ENCODE measurements at regions not wholly inside any gene's neighbourhood (a gene's known extent, or its start where the extent isn't known, plus 50 kb on each side); places are given as distances from the start of the nearest gene placed in this dataset.
"Not testable (repeated sequence)": the region's sequence is repeated elsewhere in the genome, so short reads cannot be mapped to it uniquely, and the experiment has no call there.

DNA sequence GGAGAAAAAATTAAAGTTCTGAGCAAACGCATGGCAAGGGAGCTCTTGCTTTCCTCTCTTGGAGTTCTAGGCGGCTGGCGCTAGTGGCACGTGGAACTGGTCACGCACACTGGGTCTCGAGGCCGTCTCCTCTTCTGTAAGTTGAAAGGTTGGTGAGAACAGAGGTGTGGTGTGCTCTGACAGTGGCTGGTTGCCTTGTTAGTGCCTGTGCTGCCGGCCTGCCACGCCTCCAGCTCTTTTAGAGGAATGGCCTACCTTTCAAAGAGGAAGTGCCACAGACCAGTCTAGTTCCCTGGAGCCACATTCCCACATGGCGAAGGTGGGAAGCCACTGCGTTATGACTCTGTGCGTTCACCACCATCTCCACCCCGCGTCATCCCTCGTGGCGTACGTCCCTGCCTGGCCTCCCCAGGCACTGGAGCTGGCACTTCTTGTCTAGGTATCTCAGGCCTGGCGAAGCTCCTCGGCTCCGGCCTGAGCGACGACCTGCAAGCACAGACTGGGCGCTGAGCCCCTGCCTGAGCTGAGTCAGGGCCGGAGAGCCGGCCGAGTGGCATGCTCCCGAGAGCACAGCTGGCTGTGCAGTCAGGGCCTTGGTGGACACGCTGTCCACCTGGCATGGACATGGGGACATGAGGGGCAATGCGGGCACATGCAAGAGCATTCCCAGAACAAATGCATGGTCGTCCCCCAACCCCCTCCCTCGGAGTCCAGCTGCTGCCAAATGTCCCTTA is 4453.1 kb upstream of the TPTE start:
- H3K27ac Mint-ChIP-seq (ENCODE audit: unreplicated experiment); H3K27me3 Mint-ChIP-seq (ENCODE audit: unreplicated experiment); DNase-seq (ENCODE audit: extremely low spot score, unreplicated experiment); H3K4me1 Mint-ChIP-seq (ENCODE audit: unreplicated experiment); H3K9me3 Mint-ChIP-seq (ENCODE audit: unreplicated experiment); H3K36me3 Mint-ChIP-seq (ENCODE audit: unreplicated experiment); H3K4me3 Mint-ChIP-seq (ENCODE audit: unreplicated experiment): not testable (repeated sequence)

DNA sequence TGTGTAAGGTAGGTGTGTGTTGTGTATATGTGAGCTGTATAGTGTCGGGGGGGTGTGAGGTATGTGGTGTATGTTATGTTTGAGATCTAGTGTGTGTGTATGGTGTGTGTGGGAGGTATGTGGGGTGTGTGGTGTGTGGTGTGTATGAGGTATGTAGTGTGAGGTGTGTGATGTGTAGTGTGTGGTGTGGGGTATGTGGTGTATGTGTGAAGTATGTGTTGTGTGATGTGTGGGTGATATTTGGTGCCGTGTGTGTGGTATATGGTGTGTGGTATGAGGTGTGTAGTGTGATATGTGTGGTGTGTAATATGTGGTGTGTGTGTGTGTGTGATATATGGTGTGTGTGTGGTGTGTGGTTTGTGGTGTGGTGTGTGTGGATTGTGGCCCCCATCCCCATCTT is 4451.2 kb upstream of the TPTE start:
- not testable (repeated sequence) for H3K36me3 Mint-ChIP-seq (ENCODE audit: unreplicated experiment); H3K4me1 Mint-ChIP-seq (ENCODE audit: unreplicated experiment); H3K27me3 Mint-ChIP-seq (ENCODE audit: unreplicated experiment); H3K9me3 Mint-ChIP-seq (ENCODE audit: unreplicated experiment); DNase-seq (ENCODE audit: extremely low spot score, unreplicated experiment); H3K4me3 Mint-ChIP-seq (ENCODE audit: unreplicated experiment)
- peak overlapping the region; percentile 4 for H3K27ac Mint-ChIP-seq (ENCODE audit: unreplicated experiment)

DNA sequence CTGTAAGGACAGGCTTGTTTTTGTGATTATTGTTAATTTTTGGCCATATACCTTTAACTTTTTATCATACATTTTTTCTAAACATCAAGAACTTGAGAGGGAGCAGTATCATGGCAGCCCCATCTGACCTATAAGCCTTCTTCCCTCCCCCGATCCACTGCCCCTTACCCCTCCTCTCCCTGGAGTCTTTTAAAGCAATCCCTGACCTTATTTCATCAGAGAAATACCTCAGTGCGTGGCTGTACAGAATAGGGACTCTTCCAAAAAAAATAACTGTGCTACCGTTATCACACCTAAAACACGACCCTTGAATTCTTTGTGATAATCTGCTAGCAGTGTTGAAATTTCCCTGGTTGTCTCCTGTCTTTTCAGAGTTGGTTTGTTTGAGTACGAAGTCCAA is 4448.7 kb upstream of the TPTE start:
- H3K4me3 Mint-ChIP-seq (ENCODE audit: unreplicated experiment); H3K9me3 Mint-ChIP-seq (ENCODE audit: unreplicated experiment): not testable (repeated sequence)

DNA sequence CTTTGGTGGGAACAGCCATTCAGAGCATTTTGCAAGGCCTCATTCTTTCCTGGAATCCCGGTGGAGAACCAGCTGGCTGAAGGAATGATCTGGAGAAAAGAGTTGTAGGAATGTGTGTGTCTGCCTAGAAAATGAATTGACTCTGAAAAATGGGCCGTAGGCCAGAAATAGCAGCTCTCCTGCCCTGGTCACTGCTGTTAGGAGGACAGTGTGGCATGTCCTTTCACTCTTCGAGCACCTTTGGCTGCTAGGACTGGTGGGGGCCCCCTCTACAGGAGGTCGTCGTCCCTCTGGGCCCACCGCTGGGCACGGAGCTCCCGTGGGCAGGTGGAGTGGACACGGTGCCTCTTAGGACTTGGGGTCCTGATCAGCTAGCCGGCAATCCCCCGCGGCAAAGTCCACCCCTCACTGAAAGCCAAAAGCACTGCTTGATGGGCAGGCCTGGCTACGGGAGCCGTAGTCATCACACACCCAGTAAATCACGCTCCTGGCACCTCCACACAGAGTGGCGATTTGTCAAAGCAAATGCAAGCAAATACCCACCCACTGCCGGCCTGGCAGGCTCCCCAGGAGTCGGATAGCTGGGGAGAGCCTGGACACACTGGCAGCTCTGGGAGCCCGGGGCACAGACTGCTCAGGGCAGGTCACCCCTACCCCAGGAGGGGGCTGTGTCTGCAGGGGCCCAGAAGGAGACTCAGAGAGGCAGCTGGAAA is 4447.2 kb upstream of the TPTE start:
- H3K4me3 Mint-ChIP-seq (ENCODE audit: unreplicated experiment); H3K9me3 Mint-ChIP-seq (ENCODE audit: unreplicated experiment); H3K4me1 Mint-ChIP-seq (ENCODE audit: unreplicated experiment); H3K27me3 Mint-ChIP-seq (ENCODE audit: unreplicated experiment); H3K27ac Mint-ChIP-seq (ENCODE audit: unreplicated experiment); DNase-seq (ENCODE audit: extremely low spot score, unreplicated experiment); H3K36me3 Mint-ChIP-seq (ENCODE audit: unreplicated experiment): not testable (repeated sequence)

More for the DNA sequence above, 4448.7 kb upstream of the TPTE start:
- not testable (repeated sequence) for H3K27me3 Mint-ChIP-seq (ENCODE audit: unreplicated experiment); DNase-seq (ENCODE audit: extremely low spot score, unreplicated experiment); H3K27ac Mint-ChIP-seq (ENCODE audit: unreplicated experiment); H3K4me1 Mint-ChIP-seq (ENCODE audit: unreplicated experiment); H3K36me3 Mint-ChIP-seq (ENCODE audit: unreplicated experiment)

DNA sequence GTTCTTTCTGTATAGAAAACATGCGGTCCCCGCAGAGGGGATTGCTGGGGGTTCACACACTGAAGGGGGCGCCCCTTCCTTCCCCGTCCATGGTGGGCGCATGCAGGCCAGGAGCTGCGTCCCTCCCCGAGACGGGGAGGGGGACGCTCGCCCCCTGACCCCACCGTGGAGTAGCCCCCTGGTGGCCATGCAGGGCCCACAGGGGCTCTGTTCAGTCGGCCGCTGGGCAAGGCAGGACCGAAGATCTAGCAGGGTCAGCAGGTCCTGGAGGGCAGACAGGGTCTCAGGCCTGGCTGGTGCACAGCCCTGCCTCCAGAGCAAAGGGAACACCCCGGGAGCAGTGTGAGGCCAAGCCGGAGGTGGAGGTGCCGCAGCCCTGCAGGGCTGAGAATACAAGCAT is 4446.4 kb upstream of the TPTE start:
- H3K36me3 Mint-ChIP-seq (ENCODE audit: unreplicated experiment); H3K4me3 Mint-ChIP-seq (ENCODE audit: unreplicated experiment); H3K4me1 Mint-ChIP-seq (ENCODE audit: unreplicated experiment); DNase-seq (ENCODE audit: extremely low spot score, unreplicated experiment); H3K27ac Mint-ChIP-seq (ENCODE audit: unreplicated experiment); H3K9me3 Mint-ChIP-seq (ENCODE audit: unreplicated experiment); H3K27me3 Mint-ChIP-seq (ENCODE audit: unreplicated experiment): not testable (repeated sequence)

DNA sequence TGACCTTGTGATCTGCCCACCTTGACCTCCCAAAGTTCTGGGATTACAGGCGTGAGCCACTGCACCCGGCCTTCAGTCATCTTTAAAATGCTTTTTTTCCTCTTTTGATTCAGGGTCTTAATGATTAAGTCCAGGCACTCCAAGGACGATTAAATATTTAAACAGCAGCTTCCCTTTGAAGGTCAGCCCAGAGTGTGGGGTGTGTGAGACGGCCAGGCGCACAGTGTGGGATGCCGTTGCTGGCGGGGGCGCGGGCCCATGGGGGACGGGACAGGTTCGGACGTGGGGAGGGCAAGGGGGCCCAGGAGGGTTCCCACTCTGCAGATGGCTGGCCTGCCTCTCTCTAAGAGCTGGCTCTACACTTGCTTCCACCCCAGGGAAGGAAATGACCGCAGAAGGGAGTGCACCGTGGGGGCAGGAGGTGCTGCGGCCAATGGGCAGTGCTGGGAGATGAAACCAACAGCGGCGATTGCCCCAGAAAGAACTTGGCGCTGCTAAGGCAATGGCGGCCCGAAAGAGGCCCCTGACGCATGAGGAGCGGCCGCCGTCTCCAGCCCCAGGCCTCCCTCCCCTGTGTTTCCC is 4445.7 kb upstream of the TPTE start:
- not testable (repeated sequence) for H3K9me3 Mint-ChIP-seq (ENCODE audit: unreplicated experiment); H3K27me3 Mint-ChIP-seq (ENCODE audit: unreplicated experiment); H3K27ac Mint-ChIP-seq (ENCODE audit: unreplicated experiment); DNase-seq (ENCODE audit: extremely low spot score, unreplicated experiment); H3K36me3 Mint-ChIP-seq (ENCODE audit: unreplicated experiment); H3K4me3 Mint-ChIP-seq (ENCODE audit: unreplicated experiment); H3K4me1 Mint-ChIP-seq (ENCODE audit: unreplicated experiment)

DNA sequence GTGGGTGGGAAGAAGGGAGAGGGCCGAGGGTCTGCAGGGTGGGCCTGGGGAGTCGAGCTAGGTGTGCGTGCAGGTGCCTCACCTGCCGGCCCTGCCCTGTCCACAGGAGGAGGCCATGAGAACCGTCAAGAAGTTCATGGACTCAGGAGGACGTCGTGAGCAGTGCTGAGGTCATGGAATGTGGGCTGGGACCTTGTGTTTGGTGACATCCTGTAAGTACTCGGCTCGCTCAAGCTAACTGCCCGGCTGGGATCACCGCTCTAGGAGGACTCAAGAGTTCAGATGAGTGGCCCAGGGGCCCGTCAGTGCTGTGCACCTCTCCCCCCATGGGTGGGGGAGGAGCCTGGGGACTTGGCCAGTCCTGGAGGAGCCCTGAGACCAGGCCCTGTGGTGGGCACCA is 4444.0 kb upstream of the TPTE start:
- not testable (repeated sequence) for H3K4me1 Mint-ChIP-seq (ENCODE audit: unreplicated experiment); H3K9me3 Mint-ChIP-seq (ENCODE audit: unreplicated experiment); H3K27me3 Mint-ChIP-seq (ENCODE audit: unreplicated experiment); H3K27ac Mint-ChIP-seq (ENCODE audit: unreplicated experiment); DNase-seq (ENCODE audit: extremely low spot score, unreplicated experiment); H3K36me3 Mint-ChIP-seq (ENCODE audit: unreplicated experiment); H3K4me3 Mint-ChIP-seq (ENCODE audit: unreplicated experiment)

DNA sequence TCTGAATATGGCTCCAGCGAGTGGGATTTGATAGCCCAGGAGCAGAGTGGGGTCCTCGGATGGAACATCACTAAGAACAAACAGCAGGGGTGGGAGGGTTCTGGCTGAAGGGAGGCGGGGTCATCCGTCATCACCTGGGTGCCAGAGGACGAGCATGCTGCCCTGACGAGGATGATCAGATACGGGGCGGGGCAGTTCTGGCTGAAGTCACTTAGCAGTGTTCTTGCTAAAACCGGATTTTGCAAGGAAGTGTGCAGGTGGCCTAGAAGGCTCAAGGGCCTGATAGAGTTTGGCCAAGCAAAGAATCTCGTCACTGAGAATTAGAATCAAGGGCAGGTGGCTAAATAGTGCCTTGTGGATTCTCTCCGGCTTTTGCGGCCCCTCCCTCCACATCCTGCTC is 4442.5 kb upstream of the TPTE start:
- H3K4me1 Mint-ChIP-seq (ENCODE audit: unreplicated experiment); H3K27me3 Mint-ChIP-seq (ENCODE audit: unreplicated experiment); DNase-seq (ENCODE audit: extremely low spot score, unreplicated experiment); H3K36me3 Mint-ChIP-seq (ENCODE audit: unreplicated experiment); H3K9me3 Mint-ChIP-seq (ENCODE audit: unreplicated experiment); H3K27ac Mint-ChIP-seq (ENCODE audit: unreplicated experiment); H3K4me3 Mint-ChIP-seq (ENCODE audit: unreplicated experiment): not testable (repeated sequence)

DNA sequence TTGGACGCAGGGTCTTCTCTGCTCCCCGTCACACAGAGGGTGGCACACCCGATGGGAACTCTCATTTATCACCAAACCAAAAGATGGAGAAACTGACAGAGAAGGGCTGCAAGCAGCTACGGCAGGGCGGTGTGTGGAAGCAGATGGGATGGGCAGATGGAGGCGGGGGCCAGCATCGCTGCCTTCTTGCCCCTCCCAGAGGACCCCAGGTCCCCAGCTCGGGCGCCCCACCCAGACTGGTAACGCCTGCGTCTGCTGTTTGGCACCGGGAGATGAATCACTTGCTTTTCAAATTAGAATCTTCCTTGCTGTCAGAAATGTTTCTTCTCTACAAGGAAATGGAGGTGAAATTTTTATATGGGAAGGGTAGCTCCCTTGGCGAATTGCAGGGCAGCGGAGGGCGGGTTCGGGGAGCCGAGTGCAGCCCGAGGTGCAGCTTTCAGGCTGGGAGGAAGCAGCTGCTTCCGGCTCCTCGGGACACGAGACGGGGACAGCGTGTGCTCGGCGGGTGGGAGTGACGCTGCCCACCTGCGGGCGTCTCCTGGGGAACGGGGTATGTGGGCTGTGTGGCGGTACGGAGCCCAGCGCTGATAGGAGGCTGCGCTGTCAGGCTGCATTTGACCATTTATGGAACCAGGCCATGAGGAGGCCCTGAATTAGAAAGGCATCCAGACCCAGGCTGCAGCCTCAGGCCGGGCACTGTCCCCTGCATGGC is 4440.3 kb upstream of the TPTE start:
- DNase-seq (ENCODE audit: extremely low spot score, unreplicated experiment); H3K9me3 Mint-ChIP-seq (ENCODE audit: unreplicated experiment): not testable (repeated sequence)

DNA sequence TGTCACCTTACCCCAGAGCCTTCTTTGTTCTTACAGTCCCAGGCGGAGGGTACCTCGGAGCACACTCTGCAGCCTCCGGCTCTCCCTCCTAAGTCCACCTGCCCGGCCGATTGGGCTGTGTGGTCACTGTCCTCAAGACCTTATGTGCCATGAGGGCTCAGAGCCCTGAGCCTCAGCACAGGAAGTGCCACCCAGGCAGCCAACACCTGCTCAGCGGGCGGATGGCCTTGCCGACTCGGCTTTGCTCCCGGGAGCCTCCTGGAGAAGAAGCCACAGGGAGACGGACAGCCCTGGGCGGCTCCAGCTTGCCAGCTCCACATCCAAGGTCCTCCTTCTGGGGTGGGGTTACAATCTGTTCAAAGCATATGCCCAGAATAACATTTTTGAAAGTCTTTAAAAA is 4439.2 kb upstream of the TPTE start:
- not testable (repeated sequence) for H3K4me3 Mint-ChIP-seq (ENCODE audit: unreplicated experiment); H3K36me3 Mint-ChIP-seq (ENCODE audit: unreplicated experiment); H3K27me3 Mint-ChIP-seq (ENCODE audit: unreplicated experiment); H3K9me3 Mint-ChIP-seq (ENCODE audit: unreplicated experiment); H3K4me1 Mint-ChIP-seq (ENCODE audit: unreplicated experiment); H3K27ac Mint-ChIP-seq (ENCODE audit: unreplicated experiment); DNase-seq (ENCODE audit: extremely low spot score, unreplicated experiment)

More for the DNA sequence above, 4440.3 kb upstream of the TPTE start:
- not testable (repeated sequence) for H3K36me3 Mint-ChIP-seq (ENCODE audit: unreplicated experiment); H3K27ac Mint-ChIP-seq (ENCODE audit: unreplicated experiment); H3K4me1 Mint-ChIP-seq (ENCODE audit: unreplicated experiment); H3K4me3 Mint-ChIP-seq (ENCODE audit: unreplicated experiment); H3K27me3 Mint-ChIP-seq (ENCODE audit: unreplicated experiment)

DNA sequence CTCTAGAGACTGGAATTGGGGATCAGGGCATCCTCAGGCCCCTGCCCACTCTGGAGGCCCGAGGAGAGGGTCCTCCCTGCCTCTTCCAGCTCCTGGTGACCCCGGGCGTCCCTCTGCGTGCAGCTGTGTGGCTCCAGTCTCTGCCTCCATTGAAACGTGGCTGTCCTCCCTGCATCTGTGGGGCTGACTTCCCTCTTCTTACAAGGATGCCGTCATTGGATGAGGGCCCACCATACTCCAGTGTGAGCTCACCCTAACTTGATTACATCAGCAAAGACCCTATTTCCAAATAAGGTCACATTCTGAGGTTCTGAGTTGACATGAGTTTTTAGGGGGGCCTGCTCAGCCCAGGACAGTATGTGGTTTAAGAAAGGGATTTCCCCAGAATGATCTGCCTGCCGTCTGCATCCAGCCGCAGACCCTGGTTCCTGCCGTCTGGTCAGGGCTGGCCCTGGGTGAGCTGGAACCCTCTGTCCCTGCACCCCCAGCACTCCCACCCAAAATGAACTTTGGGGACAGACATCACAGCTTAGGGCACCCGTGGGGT is 4437.7 kb upstream of the TPTE start:
- not testable (repeated sequence) for DNase-seq (ENCODE audit: extremely low spot score, unreplicated experiment); H3K4me1 Mint-ChIP-seq (ENCODE audit: unreplicated experiment); H3K4me3 Mint-ChIP-seq (ENCODE audit: unreplicated experiment); H3K27ac Mint-ChIP-seq (ENCODE audit: unreplicated experiment); H3K27me3 Mint-ChIP-seq (ENCODE audit: unreplicated experiment); H3K9me3 Mint-ChIP-seq (ENCODE audit: unreplicated experiment); H3K36me3 Mint-ChIP-seq (ENCODE audit: unreplicated experiment)
